K562 (cell line): ENCODE measurements at regions not wholly inside any gene's neighbourhood (a gene's known extent, or its start where the extent isn't known, plus 50 kb on each side); places are given as distances from the start of the nearest gene placed in this dataset.

Source experiments
- BRF1 ChIP-seq: IDR thresholded peaks from 3 replicates; pipeline ENCODE4 v1.6.1; 2011; ENCODE audit warnings: borderline replicate concordance, mild to moderate bottlenecking; ENCODE audit not compliant: insufficient read length; ENCODE audit errors: extremely low read depth
- POLR2G ChIP-seq: fragments of 200-400 bp; formaldehyde crosslinking; IDR thresholded peaks from 2 replicates; pipeline ENCODE4 v1.6.1; 2017; ENCODE audit warnings: low read depth, mild to moderate bottlenecking, antibody characterized with exemption, low read length, moderate library complexity
- SAFB2 ChIP-seq: fragments of 200-400 bp; formaldehyde crosslinking; IDR thresholded peaks from 2 replicates; pipeline ENCODE4 v1.6.1; 2018; ENCODE audit warnings: borderline replicate concordance, low read length, low read depth, moderate library complexity; ENCODE audit not compliant: severe bottlenecking
- SMAD4 ChIP-seq: fragments of 250-450 bp; sonication (Bioruptor Pico); conservative IDR thresholded peaks from 2 replicates; pipeline ENCODE4 v1.8.0; 2021; ENCODE audit warnings: inconsistent platforms, mild to moderate bottlenecking, moderate library complexity
- TCF3 ChIP-seq: sonication (generic); formaldehyde crosslinking; IDR thresholded peaks from 2 replicates; pipeline ENCODE4 v1.4.0; 2020; ENCODE audit warnings: mild to moderate bottlenecking, missing genetic modification reagents
- ZBTB1 ChIP-seq: sonication (generic); formaldehyde crosslinking; IDR thresholded peaks from 2 replicates; pipeline ENCODE4 v1.8.1; 2023; ENCODE audit warnings: missing genetic modification reagents, low read depth, mild to moderate bottlenecking, borderline replicate concordance
- ZFP1 ChIP-seq: fragments of 450-650 bp; formaldehyde crosslinking; IDR thresholded peaks from 2 replicates; pipeline ENCODE4 v1.4.0; 2020; ENCODE audit warnings: mild to moderate bottlenecking, mixed read lengths
- TF ChIP-seq, protein P1 (sequence below), 2 experiments: fragments of 150-350 bp in 1 of 2; IDR thresholded peaks; 2 replicates each; pipeline ENCODE4 v1.6.1; 2012 to 2016; ENCODE audit warnings: low read depth in 2 of 2, low read length in 2 of 2, mild to moderate bottlenecking in 1 of 2, moderate library complexity in 1 of 2
- TF ChIP-seq, protein P2 (sequence below): IDR thresholded peaks from 3 replicates; pipeline ENCODE4 v1.6.1; 2011; ENCODE audit warnings: borderline replicate concordance, mild to moderate bottlenecking, moderate library complexity; ENCODE audit not compliant: insufficient read length; ENCODE audit errors: extremely low read depth
- TF ChIP-seq, protein P3 (sequence below): IDR thresholded peaks from 2 replicates; pipeline ENCODE4 v1.6.1; 2016; ENCODE audit warnings: missing genetic modification characterization, missing compliant biosample characterization

DNA sequence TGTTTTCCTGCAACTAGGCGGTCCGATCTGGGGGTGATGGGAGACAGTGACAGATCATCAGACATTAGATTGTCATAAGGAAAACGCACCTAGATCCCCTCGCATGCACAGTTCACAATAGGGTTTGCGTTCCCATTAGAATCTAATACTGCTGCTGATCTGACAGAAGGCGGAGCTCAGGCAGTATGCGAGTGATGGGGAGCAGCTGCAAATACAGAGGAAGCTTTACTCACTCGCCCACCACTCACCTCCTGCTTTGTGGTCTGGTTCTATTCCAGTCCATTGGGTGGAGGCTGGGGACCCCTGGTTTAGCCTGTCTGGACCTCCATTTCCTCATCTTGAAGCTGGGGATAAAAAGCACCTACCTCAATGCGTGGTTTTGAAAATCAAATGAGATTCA lies 437.5 kb upstream of the PROK2 start (continued):
- TF ChIP-seq, protein P1, sequence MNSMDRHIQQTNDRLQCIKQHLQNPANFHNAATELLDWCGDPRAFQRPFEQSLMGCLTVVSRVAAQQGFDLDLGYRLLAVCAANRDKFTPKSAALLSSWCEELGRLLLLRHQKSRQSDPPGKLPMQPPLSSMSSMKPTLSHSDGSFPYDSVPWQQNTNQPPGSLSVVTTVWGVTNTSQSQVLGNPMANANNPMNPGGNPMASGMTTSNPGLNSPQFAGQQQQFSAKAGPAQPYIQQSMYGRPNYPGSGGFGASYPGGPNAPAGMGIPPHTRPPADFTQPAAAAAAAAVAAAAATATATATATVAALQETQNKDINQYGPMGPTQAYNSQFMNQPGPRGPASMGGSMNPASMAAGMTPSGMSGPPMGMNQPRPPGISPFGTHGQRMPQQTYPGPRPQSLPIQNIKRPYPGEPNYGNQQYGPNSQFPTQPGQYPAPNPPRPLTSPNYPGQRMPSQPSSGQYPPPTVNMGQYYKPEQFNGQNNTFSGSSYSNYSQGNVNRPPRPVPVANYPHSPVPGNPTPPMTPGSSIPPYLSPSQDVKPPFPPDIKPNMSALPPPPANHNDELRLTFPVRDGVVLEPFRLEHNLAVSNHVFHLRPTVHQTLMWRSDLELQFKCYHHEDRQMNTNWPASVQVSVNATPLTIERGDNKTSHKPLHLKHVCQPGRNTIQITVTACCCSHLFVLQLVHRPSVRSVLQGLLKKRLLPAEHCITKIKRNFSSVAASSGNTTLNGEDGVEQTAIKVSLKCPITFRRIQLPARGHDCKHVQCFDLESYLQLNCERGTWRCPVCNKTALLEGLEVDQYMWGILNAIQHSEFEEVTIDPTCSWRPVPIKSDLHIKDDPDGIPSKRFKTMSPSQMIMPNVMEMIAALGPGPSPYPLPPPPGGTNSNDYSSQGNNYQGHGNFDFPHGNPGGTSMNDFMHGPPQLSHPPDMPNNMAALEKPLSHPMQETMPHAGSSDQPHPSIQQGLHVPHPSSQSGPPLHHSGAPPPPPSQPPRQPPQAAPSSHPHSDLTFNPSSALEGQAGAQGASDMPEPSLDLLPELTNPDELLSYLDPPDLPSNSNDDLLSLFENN (IDR thresholded peaks at IDR 0.05; ENCODE audit: low read depth in 2 of 2, low read length in 2 of 2): no peak
- TF ChIP-seq, protein P2, sequence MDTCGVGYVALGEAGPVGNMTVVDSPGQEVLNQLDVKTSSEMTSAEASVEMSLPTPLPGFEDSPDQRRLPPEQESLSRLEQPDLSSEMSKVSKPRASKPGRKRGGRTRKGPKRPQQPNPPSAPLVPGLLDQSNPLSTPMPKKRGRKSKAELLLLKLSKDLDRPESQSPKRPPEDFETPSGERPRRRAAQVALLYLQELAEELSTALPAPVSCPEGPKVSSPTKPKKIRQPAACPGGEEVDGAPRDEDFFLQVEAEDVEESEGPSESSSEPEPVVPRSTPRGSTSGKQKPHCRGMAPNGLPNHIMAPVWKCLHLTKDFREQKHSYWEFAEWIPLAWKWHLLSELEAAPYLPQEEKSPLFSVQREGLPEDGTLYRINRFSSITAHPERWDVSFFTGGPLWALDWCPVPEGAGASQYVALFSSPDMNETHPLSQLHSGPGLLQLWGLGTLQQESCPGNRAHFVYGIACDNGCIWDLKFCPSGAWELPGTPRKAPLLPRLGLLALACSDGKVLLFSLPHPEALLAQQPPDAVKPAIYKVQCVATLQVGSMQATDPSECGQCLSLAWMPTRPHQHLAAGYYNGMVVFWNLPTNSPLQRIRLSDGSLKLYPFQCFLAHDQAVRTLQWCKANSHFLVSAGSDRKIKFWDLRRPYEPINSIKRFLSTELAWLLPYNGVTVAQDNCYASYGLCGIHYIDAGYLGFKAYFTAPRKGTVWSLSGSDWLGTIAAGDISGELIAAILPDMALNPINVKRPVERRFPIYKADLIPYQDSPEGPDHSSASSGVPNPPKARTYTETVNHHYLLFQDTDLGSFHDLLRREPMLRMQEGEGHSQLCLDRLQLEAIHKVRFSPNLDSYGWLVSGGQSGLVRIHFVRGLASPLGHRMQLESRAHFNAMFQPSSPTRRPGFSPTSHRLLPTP: no peak
- TF ChIP-seq POLR2G (no peak), SMAD4 (no peak), ZFP1 (CRISPR knock-in tag) (no peak), ZBTB1 (no peak), BRF1 (no peak), TCF3 (no peak), SAFB2 (no peak)
- TF ChIP-seq, protein P3, sequence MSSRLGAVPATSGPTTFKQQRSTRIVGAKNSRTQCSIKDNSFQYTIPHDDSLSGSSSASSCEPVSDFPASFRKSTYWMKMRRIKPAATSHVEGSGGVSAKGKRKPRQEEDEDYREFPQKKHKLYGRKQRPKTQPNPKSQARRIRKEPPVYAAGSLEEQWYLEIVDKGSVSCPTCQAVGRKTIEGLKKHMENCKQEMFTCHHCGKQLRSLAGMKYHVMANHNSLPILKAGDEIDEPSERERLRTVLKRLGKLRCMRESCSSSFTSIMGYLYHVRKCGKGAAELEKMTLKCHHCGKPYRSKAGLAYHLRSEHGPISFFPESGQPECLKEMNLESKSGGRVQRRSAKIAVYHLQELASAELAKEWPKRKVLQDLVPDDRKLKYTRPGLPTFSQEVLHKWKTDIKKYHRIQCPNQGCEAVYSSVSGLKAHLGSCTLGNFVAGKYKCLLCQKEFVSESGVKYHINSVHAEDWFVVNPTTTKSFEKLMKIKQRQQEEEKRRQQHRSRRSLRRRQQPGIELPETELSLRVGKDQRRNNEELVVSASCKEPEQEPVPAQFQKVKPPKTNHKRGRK (tag): no peak
